ENCODE measurements at regions not wholly inside any gene's neighbourhood (a gene's known extent, or its start where the extent isn't known, plus 50 kb on each side); places are given as distances from the start of the nearest gene placed in this dataset.

DNA sequence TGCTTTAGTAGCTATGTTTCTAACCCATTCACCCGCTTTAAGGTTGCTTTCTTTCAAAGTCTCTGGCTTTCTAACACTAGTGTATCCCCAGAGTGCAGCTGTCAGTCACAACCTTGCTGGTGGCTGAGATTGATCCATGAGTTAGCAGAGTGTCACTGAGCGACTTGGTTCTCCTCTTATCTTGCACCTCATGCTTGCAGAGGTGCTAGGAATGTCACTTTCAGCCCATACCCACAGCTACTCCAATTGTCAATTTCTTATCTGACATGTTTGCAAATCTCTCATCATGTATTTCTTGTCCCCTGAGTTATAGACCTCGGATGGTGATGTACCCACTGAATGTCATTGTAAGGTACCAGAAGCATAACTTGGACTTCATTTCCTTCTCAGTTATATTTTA is 1110.2 kb downstream of the GALC start:
- no peak for TF ChIP-seq POLR2A (IDR thresholded peaks at IDR 0.05)
- TF ChIP-seq, protein P1, sequence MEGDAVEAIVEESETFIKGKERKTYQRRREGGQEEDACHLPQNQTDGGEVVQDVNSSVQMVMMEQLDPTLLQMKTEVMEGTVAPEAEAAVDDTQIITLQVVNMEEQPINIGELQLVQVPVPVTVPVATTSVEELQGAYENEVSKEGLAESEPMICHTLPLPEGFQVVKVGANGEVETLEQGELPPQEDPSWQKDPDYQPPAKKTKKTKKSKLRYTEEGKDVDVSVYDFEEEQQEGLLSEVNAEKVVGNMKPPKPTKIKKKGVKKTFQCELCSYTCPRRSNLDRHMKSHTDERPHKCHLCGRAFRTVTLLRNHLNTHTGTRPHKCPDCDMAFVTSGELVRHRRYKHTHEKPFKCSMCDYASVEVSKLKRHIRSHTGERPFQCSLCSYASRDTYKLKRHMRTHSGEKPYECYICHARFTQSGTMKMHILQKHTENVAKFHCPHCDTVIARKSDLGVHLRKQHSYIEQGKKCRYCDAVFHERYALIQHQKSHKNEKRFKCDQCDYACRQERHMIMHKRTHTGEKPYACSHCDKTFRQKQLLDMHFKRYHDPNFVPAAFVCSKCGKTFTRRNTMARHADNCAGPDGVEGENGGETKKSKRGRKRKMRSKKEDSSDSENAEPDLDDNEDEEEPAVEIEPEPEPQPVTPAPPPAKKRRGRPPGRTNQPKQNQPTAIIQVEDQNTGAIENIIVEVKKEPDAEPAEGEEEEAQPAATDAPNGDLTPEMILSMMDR (IDR thresholded peaks at IDR 0.05): no peak
- no peak for TF ChIP-seq POLR2AphosphoS5 (IDR thresholded peaks at IDR 0.05)

Measured in breast epithelium (tissue), 3 donors.